Suprapubic skin (tissue), 4 donors: ENCODE measurements at regions not wholly inside any gene's neighbourhood (a gene's known extent, or its start where the extent isn't known, plus 50 kb on each side); places are given as distances from the start of the nearest gene placed in this dataset.

ENCODE experiments used
- DNase-seq, 2 donors: peaks; one replicate each; pipeline ENCODE4 v3.0.0-alpha.2; 2019; ENCODE audit warnings: low spot score in 2 of 2
- H3K27ac ChIP-seq: fragments of 200-600 bp; sonication (generic); one replicate; pipeline ENCODE4 v1.5.1; 2019
- H3K27me3 ChIP-seq: fragments of 200-600 bp; sonication (generic); one replicate; pipeline ENCODE4 v1.5.1; 2019
- H3K36me3 ChIP-seq: fragments of 200-600 bp; sonication (generic); one replicate; pipeline ENCODE4 v1.5.1; 2019
- H3K4me1 ChIP-seq: fragments of 200-600 bp; sonication (generic); one replicate; pipeline ENCODE4 v1.5.1; 2019
- H3K4me3 ChIP-seq: fragments of 200-600 bp; sonication (generic); one replicate; pipeline ENCODE4 v1.5.1; 2019; ENCODE audit warnings: mild to moderate bottlenecking
- H3K9me3 ChIP-seq: fragments of 200-600 bp; sonication (generic); one replicate; pipeline ENCODE4 v1.5.1; 2019
- CTCF ChIP-seq, 2 donors: fragments of 200-600 bp in 1 of 2; fragments of 450-650 bp in 1 of 2; sonication (generic) in 1 of 2; IDR thresholded peaks; one replicate each; pipeline ENCODE4 v1.5.1; 2016 to 2019; ENCODE audit warnings: antibody characterized with exemption in 2 of 2, mild to moderate bottlenecking in 1 of 2, moderate library complexity in 1 of 2
- EP300 ChIP-seq: sonication (generic); formaldehyde crosslinking; IDR thresholded peaks from one replicate; pipeline ENCODE4 v1.6.1; 2017; ENCODE audit warnings: antibody characterized with exemption
- POLR2A ChIP-seq, 2 donors: fragments of 450-650 bp; IDR thresholded peaks; one replicate each; pipeline ENCODE4 v1.6.1; 2017; ENCODE audit warnings: antibody characterized with exemption in 2 of 2, mild to moderate bottlenecking in 2 of 2, moderate library complexity in 2 of 2
- POLR2AphosphoS5 ChIP-seq, 3 donors: sonication (generic); formaldehyde crosslinking; IDR thresholded peaks; one replicate each; pipeline ENCODE4 v1.6.1; 2017; ENCODE audit warnings: antibody characterized with exemption in 3 of 3
- WGBS: methylation state at CpG from one replicate; pipeline ENCODE4 v1.1.5; 2018; 5-methylcytosine and 5-hydroxymethylcytosine counted together

GRCh38 chr13:109431217-109431616 lies 355.2 kb downstream of the IRS2 start:
- no peak for DNase-seq
- 47% methylated on average over 2 of the region's 2 CpGs for WGBS
- no peaks in the 10 kb centered on the region for H3K36me3 ChIP-seq

GRCh38 chr13:109428146-109428545 lies 358.2 kb downstream of the IRS2 start:
- no peaks in the 10 kb centered on the region for H3K9me3 ChIP-seq
- WGBS: 70% methylated on average over 3 of the region's 3 CpGs
- no peak for DNase-seq
- H3K36me3 ChIP-seq: no peaks in the 10 kb centered on the region
- H3K27me3 ChIP-seq: no peaks in the 10 kb centered on the region
- H3K27ac ChIP-seq: no peak overlapping the region
- TF ChIP-seq EP300: no peak
- no peak for TF ChIP-seq POLR2A (IDR thresholded peaks at IDR 0.05)
- TF ChIP-seq CTCF (IDR thresholded peaks at IDR 0.05): no peak
- no peaks in the 10 kb centered on the region for H3K4me1 ChIP-seq
- no peak overlapping the region for H3K4me3 ChIP-seq

More at GRCh38 chr13:109431217-109431616, 355.2 kb downstream of the IRS2 start:
- no peaks in the 10 kb centered on the region for H3K9me3 ChIP-seq
- TF ChIP-seq CTCF (IDR thresholded peaks at IDR 0.05) (no peak), EP300 (no peak), POLR2A (IDR thresholded peaks at IDR 0.05) (no peak), POLR2AphosphoS5 (IDR thresholded peaks at IDR 0.05) (no peak)
- no peak overlapping the region for H3K4me3 ChIP-seq
- peaks cover 5% of the 10 kb centered on the region for H3K4me1 ChIP-seq
- H3K27ac ChIP-seq: no peak overlapping the region
- H3K27me3 ChIP-seq: no peaks in the 10 kb centered on the region

- H3K9me3 ChIP-seq: no peaks in the 10 kb centered on the region
- H3K4me3 ChIP-seq: no peak overlapping the region
- H3K27ac ChIP-seq: no peak overlapping the region
- no peak for TF ChIP-seq CTCF (IDR thresholded peaks at IDR 0.05)
- TF ChIP-seq POLR2A (IDR thresholded peaks at IDR 0.05): no peak
- TF ChIP-seq EP300: no peak
- TF ChIP-seq POLR2AphosphoS5 (IDR thresholded peaks at IDR 0.05): no peak
- no peaks in the 10 kb centered on the region for H3K36me3 ChIP-seq
- no peaks in the 10 kb centered on the region for H3K27me3 ChIP-seq
- no peak for DNase-seq
- no peaks in the 10 kb centered on the region for H3K4me1 ChIP-seq
- WGBS: 87% methylated on average over 3 of the region's 3 CpGs
These were observed 358.7 kb downstream of the IRS2 start for GRCh38 chr13:109427695-109428094.

GRCh38 chr13:109427148-109427547 lies 359.2 kb downstream of the IRS2 start:
- Histone ChIP-seq H3K4me3 (no peak overlapping the region), H3K4me1 (no peaks in the 10 kb centered on the region), H3K36me3 (no peaks in the 10 kb centered on the region), H3K27ac (no peak overlapping the region), H3K9me3 (no peaks in the 10 kb centered on the region), H3K27me3 (no peaks in the 10 kb centered on the region)
- TF ChIP-seq EP300: no peak
- no peak for TF ChIP-seq POLR2AphosphoS5 (IDR thresholded peaks at IDR 0.05)
- TF ChIP-seq CTCF (IDR thresholded peaks at IDR 0.05): no peak
- TF ChIP-seq POLR2A (IDR thresholded peaks at IDR 0.05): no peak
- no peak for DNase-seq
- WGBS: 54% methylated on average over 2 of the region's 2 CpGs

GRCh38 chr13:109426690-109426990 lies 359.7 kb downstream of the IRS2 start:
- H3K27ac ChIP-seq: no peak overlapping the region
- no peak overlapping the region for H3K4me3 ChIP-seq
- WGBS: 93% methylated on average over 1 of the region's 1 CpG
- no peak for DNase-seq
- H3K4me1 ChIP-seq: no peaks in the 10 kb centered on the region
- H3K36me3 ChIP-seq: no peaks in the 10 kb centered on the region
- no peaks in the 10 kb centered on the region for H3K9me3 ChIP-seq
- TF ChIP-seq EP300 (no peak), POLR2A (IDR thresholded peaks at IDR 0.05) (no peak), POLR2AphosphoS5 (IDR thresholded peaks at IDR 0.05) (no peak), CTCF (IDR thresholded peaks at IDR 0.05) (no peak)
- no peaks in the 10 kb centered on the region for H3K27me3 ChIP-seq
